ENCODE measurements at regions not wholly inside any gene's neighbourhood (a gene's known extent, or its start where the extent isn't known, plus 50 kb on each side); places are given as distances from the start of the nearest gene placed in this dataset.

- no peak for DNase-seq (ENCODE audit: low read depth in 2 of 2)
These were observed 118.4 kb upstream of the NABP1 start for GRCh38 chr2:191559569-191559968.

GRCh38 chr2:191560411-191560980, 117.4 kb upstream of the NABP1 start:
- DNase-seq (ENCODE audit: low read depth in 2 of 2): no peak

- no peak for DNase-seq (ENCODE audit: low read depth in 2 of 2)
These were observed 112.8 kb upstream of the NABP1 start for GRCh38 chr2:191565120-191565519.

GRCh38 chr2:191565647-191566198, 112.2 kb upstream of the NABP1 start:
- DNase-seq (ENCODE audit: low read depth in 2 of 2): no peak

GRCh38 chr2:191566344-191566743, 111.6 kb upstream of the NABP1 start:
- DNase-seq (ENCODE audit: low read depth in 2 of 2): peak; percentile 27 to 58

- no peak for DNase-seq (ENCODE audit: low read depth in 2 of 2)
These were observed 110.7 kb upstream of the NABP1 start for GRCh38 chr2:191567206-191567605.

GRCh38 chr2:191569025-191569424, 108.9 kb upstream of the NABP1 start:
- DNase-seq (ENCODE audit: low read depth in 2 of 2): no peak

GRCh38 chr2:191571163-191571769, 106.7 kb upstream of the NABP1 start:
- no peak for DNase-seq (ENCODE audit: low read depth in 2 of 2)

- no peak for DNase-seq (ENCODE audit: low read depth in 2 of 2)
These were observed 105.6 kb upstream of the NABP1 start for GRCh38 chr2:191572319-191572718.

- no peak for DNase-seq (ENCODE audit: low read depth in 2 of 2)
These were observed 104.7 kb upstream of the NABP1 start for GRCh38 chr2:191573216-191573615.

- DNase-seq (ENCODE audit: low read depth in 2 of 2): no peak
These were observed 103.7 kb upstream of the NABP1 start for GRCh38 chr2:191574232-191574631.

GRCh38 chr2:191577605-191578004, 100.3 kb upstream of the NABP1 start:
- DNase-seq (ENCODE audit: low read depth in 2 of 2): no peak

- no peak for DNase-seq (ENCODE audit: low read depth in 2 of 2)
These were observed 99.9 kb upstream of the NABP1 start for GRCh38 chr2:191578031-191578430.

GRCh38 chr2:191580581-191580980, 97.4 kb upstream of the NABP1 start:
- no peak for DNase-seq (ENCODE audit: low read depth in 2 of 2)

GRCh38 chr2:191581003-191581402, 96.9 kb upstream of the NABP1 start:
- no peak for DNase-seq (ENCODE audit: low read depth in 2 of 2)

GRCh38 chr2:191582355-191582754, 95.6 kb upstream of the NABP1 start:
- DNase-seq (ENCODE audit: low read depth in 2 of 2): no peak

- no peak for DNase-seq (ENCODE audit: low read depth in 2 of 2)
These were observed 86.9 kb upstream of the NABP1 start for GRCh38 chr2:191591025-191591424.

- no peak for DNase-seq (ENCODE audit: low read depth in 2 of 2)
These were observed 84.1 kb upstream of the NABP1 start for GRCh38 chr2:191593622-191594385.

- no peak for DNase-seq (ENCODE audit: low read depth in 2 of 2)
These were observed 80.7 kb upstream of the NABP1 start for GRCh38 chr2:191597186-191597751.

- DNase-seq (ENCODE audit: low read depth in 2 of 2): no peak
These were observed 79.6 kb upstream of the NABP1 start for GRCh38 chr2:191598296-191598695.

GRCh38 chr2:191601060-191601459, 76.9 kb upstream of the NABP1 start:
- DNase-seq (ENCODE audit: low read depth in 2 of 2): no peak

GRCh38 chr2:191604154-191604553, 73.8 kb upstream of the NABP1 start:
- DNase-seq (ENCODE audit: low read depth in 2 of 2): no peak

GRCh38 chr2:191607096-191607495, 70.8 kb upstream of the NABP1 start:
- no peak for DNase-seq (ENCODE audit: low read depth in 2 of 2)
